GM04503 (cell line): ENCODE measurements at regions not wholly inside any gene's neighbourhood (a gene's known extent, or its start where the extent isn't known, plus 50 kb on each side); places are given as distances from the start of the nearest gene placed in this dataset.
"Not testable (repeated sequence)": the region's sequence is repeated elsewhere in the genome, so short reads cannot be mapped to it uniquely, and the experiment has no call there.

Source experiments
- DNase-seq: peaks from one replicate; pipeline ENCODE4 v3.0.0-alpha.2; 2012; ENCODE audit warnings: low read depth

GRCh38 chr2:120626566-120626965, 109.1 kb upstream of the GLI2 start:
- DNase-seq: no peak

- DNase-seq: no peak
These were observed 107.4 kb upstream of the GLI2 start for GRCh38 chr2:120628248-120628647.

- DNase-seq: no peak
These were observed 106.3 kb upstream of the GLI2 start for GRCh38 chr2:120629241-120629895.

GRCh38 chr2:120630031-120630701, 105.5 kb upstream of the GLI2 start:
- DNase-seq: no peak

- DNase-seq: no peak
These were observed 104.4 kb upstream of the GLI2 start for GRCh38 chr2:120631236-120631635.

- no peak for DNase-seq
These were observed 103.9 kb upstream of the GLI2 start for GRCh38 chr2:120631724-120632123.

GRCh38 chr2:120632796-120633646, 102.6 kb upstream of the GLI2 start:
- DNase-seq: no peak

- DNase-seq: no peak
These were observed 101.1 kb upstream of the GLI2 start for GRCh38 chr2:120634533-120634932.

GRCh38 chr2:120635146-120635545, 100.5 kb upstream of the GLI2 start:
- DNase-seq: no peak

- no peak for DNase-seq
These were observed 97.8 kb upstream of the GLI2 start for GRCh38 chr2:120637847-120638246.

GRCh38 chr2:120638450-120638849, 97.2 kb upstream of the GLI2 start:
- DNase-seq: no peak

GRCh38 chr2:120641366-120641771, 94.3 kb upstream of the GLI2 start:
- DNase-seq: no peak

GRCh38 chr2:120642646-120643045, 93.0 kb upstream of the GLI2 start:
- no peak for DNase-seq

GRCh38 chr2:120646994-120647393, 88.7 kb upstream of the GLI2 start:
- no peak for DNase-seq

GRCh38 chr2:120647487-120647886, 88.2 kb upstream of the GLI2 start:
- DNase-seq: peak; percentile 77

GRCh38 chr2:120649381-120649780, 86.3 kb upstream of the GLI2 start:
- DNase-seq: not testable (repeated sequence)

- DNase-seq: no peak
These were observed 85.5 kb upstream of the GLI2 start for GRCh38 chr2:120650022-120650644.

GRCh38 chr2:120651818-120652217, 83.8 kb upstream of the GLI2 start:
- no peak for DNase-seq

GRCh38 chr2:120653046-120653445, 82.6 kb upstream of the GLI2 start:
- DNase-seq: peak; percentile 84

- no peak for DNase-seq
These were observed 81.8 kb upstream of the GLI2 start for GRCh38 chr2:120653871-120654270.

GRCh38 chr2:120654381-120655134, 81.1 kb upstream of the GLI2 start:
- no peak for DNase-seq
